ENCODE measurements at regions not wholly inside any gene's neighbourhood (a gene's known extent, or its start where the extent isn't known, plus 50 kb on each side); places are given as distances from the start of the nearest gene placed in this dataset.

DNA sequence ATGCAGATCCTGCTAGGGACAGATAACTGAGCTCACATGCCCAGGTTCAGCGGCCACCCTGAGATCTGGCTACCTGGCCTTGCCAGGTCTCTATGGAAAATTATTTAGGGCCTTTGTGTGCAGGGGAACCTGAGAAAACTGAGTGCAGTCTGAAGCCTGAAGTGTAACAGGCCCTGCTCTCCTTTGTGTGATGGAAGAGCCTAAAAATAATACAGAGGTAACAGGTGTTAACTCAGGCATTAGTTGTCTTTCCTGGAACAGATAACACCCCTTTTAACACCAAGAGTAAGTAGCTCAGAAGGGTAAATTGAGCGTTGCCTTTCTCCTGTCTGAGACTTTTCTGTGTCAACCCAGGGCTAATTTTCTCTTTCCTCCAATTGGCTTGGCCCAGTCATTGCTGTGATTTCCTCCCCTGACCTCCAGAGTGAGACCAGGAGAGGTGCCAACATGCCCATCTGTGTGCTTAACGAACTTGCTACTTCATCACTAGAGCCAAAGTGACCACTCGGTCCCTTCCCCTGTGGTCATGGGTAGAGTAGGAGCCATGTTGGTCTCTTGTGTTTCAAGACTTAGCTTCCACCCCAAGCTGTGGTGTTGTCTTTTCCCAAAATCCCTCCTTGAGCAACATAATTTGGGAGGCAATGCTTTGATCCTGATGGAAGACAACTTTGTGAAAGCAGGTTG, 304.4 kb upstream of the JAG1 start:
- no peak for DNase-seq (ENCODE audit: low spot score)
- no peak overlapping the region for H2AFZ ChIP-seq (replicated peaks)
- peaks cover 5% of the 10 kb centered on the region for H3K27me3 Mint-ChIP-seq (ENCODE audit: insufficient read depth, low read depth)
- no peaks in the 10 kb centered on the region for H3K9me3 Mint-ChIP-seq
- no peak overlapping the region for H3K4me3 ChIP-seq
- H3K4me1 ChIP-seq = no peaks in the 10 kb centered on the region
- peaks cover 10% of the 10 kb centered on the region for H3K4me1 Mint-ChIP-seq
- no peaks in the 10 kb centered on the region for H3K27me3 ChIP-seq
- H3K27ac ChIP-seq = no peak overlapping the region
- H3K27ac Mint-ChIP-seq = no peak overlapping the region
- no peak overlapping the region for H3K9ac ChIP-seq
- no peaks in the 10 kb centered on the region for H3F3A ChIP-seq (ENCODE audit: low read depth)
- no peak overlapping the region for H3K4me2 ChIP-seq
- no peaks in the 10 kb centered on the region for H3K79me2 ChIP-seq (ENCODE audit: low read depth)
- H3K4me3 Mint-ChIP-seq = no peak overlapping the region
- H3K36me3 ChIP-seq = no peaks in the 10 kb centered on the region
- TF ChIP-seq, protein P1, sequence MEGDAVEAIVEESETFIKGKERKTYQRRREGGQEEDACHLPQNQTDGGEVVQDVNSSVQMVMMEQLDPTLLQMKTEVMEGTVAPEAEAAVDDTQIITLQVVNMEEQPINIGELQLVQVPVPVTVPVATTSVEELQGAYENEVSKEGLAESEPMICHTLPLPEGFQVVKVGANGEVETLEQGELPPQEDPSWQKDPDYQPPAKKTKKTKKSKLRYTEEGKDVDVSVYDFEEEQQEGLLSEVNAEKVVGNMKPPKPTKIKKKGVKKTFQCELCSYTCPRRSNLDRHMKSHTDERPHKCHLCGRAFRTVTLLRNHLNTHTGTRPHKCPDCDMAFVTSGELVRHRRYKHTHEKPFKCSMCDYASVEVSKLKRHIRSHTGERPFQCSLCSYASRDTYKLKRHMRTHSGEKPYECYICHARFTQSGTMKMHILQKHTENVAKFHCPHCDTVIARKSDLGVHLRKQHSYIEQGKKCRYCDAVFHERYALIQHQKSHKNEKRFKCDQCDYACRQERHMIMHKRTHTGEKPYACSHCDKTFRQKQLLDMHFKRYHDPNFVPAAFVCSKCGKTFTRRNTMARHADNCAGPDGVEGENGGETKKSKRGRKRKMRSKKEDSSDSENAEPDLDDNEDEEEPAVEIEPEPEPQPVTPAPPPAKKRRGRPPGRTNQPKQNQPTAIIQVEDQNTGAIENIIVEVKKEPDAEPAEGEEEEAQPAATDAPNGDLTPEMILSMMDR (IDR thresholded peaks at IDR 0.05) = no peak
- TF ChIP-seq EZH2phosphoT487 (IDR thresholded peaks at IDR 0.05) (no peak), EZH2 (IDR thresholded peaks at IDR 0.05) (no peak)
- no peaks in the 10 kb centered on the region for H4K20me1 ChIP-seq (ENCODE audit: low read depth)
- H3K36me3 Mint-ChIP-seq = no peaks in the 10 kb centered on the region
- H3K9me3 ChIP-seq (ENCODE audit: low read depth) = no peaks in the 10 kb centered on the region

DNA sequence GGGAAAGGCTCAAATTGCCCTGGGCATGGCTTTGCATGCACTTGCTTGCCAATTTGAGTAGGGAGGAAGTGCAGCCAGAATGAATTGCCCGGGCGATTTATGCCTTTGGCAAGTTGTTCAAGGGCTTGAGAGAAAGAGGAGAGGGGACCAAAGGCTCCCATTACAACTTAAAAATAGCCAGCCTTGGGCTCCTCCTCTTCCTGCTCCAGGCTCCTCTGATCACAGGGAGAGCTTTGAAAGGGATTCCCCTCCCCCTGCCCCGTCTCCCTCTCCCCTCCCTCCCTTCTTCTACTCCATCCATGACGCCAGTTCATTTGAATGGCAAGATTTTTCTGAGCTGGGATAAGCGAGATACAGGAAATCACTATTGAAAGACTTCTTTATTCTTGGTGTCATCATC, 304.9 kb upstream of the JAG1 start:
- H3K9me3 Mint-ChIP-seq = no peaks in the 10 kb centered on the region
- H3K27me3 Mint-ChIP-seq (ENCODE audit: insufficient read depth, low read depth) = peaks cover 5% of the 10 kb centered on the region
- Histone ChIP-seq H3K27me3 (no peaks in the 10 kb centered on the region), H3F3A (ENCODE audit: low read depth) (no peaks in the 10 kb centered on the region), H4K20me1 (ENCODE audit: low read depth) (no peaks in the 10 kb centered on the region), H2AFZ (replicated peaks) (no peak overlapping the region), H3K4me2 (no peak overlapping the region), H3K9ac (no peak overlapping the region), H3K36me3 (no peaks in the 10 kb centered on the region), H3K9me3 (ENCODE audit: low read depth) (no peaks in the 10 kb centered on the region), H3K4me3 (no peak overlapping the region), H3K79me2 (ENCODE audit: low read depth) (no peaks in the 10 kb centered on the region), H3K27ac (no peak overlapping the region), H3K4me1 (no peaks in the 10 kb centered on the region)
- H3K27ac Mint-ChIP-seq = no peak overlapping the region
- no peak for DNase-seq (ENCODE audit: low spot score)
- peaks cover 10% of the 10 kb centered on the region for H3K4me1 Mint-ChIP-seq
- H3K4me3 Mint-ChIP-seq = no peak overlapping the region
- TF ChIP-seq EZH2 (IDR thresholded peaks at IDR 0.05) (no peak), EZH2phosphoT487 (IDR thresholded peaks at IDR 0.05) (no peak)
- TF ChIP-seq, protein P1 (IDR thresholded peaks at IDR 0.05) = no peak
- no peaks in the 10 kb centered on the region for H3K36me3 Mint-ChIP-seq

DNA sequence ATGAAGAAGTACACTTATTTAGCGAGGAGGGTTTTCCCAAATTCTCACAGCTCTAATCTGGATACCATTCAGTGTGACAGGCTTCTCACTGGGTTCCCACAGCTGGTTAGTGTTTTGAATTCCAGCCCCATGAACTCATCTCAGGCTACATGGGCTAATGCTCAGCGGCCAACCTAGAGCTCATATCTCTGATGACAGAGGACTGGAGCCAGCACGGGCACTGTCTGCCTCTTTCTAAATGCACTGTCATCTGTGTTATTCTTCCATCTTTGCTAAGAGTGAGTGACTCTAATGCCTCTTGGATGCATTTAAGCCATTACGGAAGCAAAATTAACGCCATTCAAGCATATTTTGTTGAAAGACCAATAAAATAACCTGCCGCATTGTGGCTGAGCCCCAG, 308.9 kb upstream of the JAG1 start:
- H3K27ac Mint-ChIP-seq = no peak overlapping the region
- DNase-seq (ENCODE audit: low spot score) = no peak

More for the DNA sequence above, 308.9 kb upstream of the JAG1 start:
- Histone ChIP-seq H3K4me1 (peaks cover 7% of the 10 kb centered on the region), H3K9me3 (ENCODE audit: low read depth) (no peaks in the 10 kb centered on the region), H3K9ac (no peak overlapping the region), H3K27me3 (no peaks in the 10 kb centered on the region), H3K4me3 (no peak overlapping the region), H3K27ac (no peak overlapping the region), H4K20me1 (ENCODE audit: low read depth) (no peaks in the 10 kb centered on the region), H3F3A (ENCODE audit: low read depth) (no peaks in the 10 kb centered on the region), H2AFZ (replicated peaks) (no peak overlapping the region), H3K79me2 (ENCODE audit: low read depth) (no peaks in the 10 kb centered on the region), H3K4me2 (no peak overlapping the region), H3K36me3 (no peaks in the 10 kb centered on the region)
- TF ChIP-seq EZH2phosphoT487 (IDR thresholded peaks at IDR 0.05) (no peak), EZH2 (IDR thresholded peaks at IDR 0.05) (no peak)
- TF ChIP-seq, protein P1 (IDR thresholded peaks at IDR 0.05) = no peak
- no peak overlapping the region for H3K4me3 Mint-ChIP-seq
- peaks cover 10% of the 10 kb centered on the region for H3K4me1 Mint-ChIP-seq
- no peaks in the 10 kb centered on the region for H3K36me3 Mint-ChIP-seq
- no peaks in the 10 kb centered on the region for H3K27me3 Mint-ChIP-seq (ENCODE audit: insufficient read depth, low read depth)
- no peaks in the 10 kb centered on the region for H3K9me3 Mint-ChIP-seq
